ENCODE measurements at regions not wholly inside any gene's neighbourhood (a gene's known extent, or its start where the extent isn't known, plus 50 kb on each side); places are given as distances from the start of the nearest gene placed in this dataset.

DNA sequence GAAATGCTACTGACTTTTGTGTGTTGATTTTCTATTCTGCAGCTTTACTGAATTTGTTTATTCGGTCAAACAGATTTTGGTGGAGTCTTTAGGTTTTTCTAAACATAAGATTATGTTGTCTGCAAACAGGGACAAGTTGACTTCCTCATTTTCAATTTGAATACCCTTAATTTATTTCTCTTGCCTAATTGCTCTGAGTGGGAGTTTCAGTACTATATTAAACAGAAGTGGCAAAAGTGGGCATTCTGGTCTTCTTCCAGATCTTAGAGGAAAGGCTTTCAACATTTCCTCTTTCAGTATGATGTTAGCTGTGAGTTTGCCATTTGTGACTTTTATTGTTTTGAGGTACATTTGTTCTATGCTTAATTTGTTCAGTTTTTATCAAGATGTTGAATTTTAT lies 268.5 kb downstream of the WNT5A start:
- DNase-seq, result peak; percentile 35

DNA sequence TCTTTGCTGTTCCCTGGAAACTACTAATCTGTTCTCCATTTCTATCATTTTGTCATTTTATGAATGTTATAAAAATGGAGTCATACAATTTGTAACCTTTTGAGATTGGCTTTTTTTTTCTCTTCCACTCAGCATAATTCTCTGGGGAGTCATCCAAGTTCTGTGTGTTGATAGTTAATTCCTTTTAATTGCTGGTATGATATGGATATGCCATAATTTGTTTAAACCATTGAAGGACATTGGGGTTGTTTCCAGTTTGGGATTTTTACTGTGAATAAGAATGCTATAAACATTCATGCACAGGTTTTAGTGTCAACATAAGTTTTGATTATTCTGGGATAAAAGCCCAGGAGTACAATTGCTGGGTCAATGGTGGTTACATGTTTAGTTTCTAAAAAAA lies 279.4 kb downstream of the WNT5A start:
- DNase-seq, result no peak

DNA sequence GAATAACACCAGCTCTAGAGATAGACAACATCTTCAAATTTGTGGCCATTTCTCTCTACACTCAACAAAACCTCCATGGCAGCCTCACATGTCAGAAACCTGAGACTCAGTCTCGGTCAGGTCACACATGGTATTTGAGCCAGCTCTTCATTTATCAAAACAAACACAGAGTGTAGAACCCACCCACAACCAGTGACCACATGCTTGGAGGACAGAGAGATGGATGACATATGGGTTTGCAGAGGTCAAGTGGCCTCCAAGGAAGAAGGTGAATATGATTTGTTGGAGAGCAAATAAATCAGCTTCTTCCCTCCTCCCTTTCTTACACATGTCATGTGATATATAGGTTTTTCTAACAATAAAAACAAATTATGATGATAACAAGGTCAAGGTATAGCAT lies 278.1 kb upstream of the LRTM1 start:
- no peak for DNase-seq

DNA sequence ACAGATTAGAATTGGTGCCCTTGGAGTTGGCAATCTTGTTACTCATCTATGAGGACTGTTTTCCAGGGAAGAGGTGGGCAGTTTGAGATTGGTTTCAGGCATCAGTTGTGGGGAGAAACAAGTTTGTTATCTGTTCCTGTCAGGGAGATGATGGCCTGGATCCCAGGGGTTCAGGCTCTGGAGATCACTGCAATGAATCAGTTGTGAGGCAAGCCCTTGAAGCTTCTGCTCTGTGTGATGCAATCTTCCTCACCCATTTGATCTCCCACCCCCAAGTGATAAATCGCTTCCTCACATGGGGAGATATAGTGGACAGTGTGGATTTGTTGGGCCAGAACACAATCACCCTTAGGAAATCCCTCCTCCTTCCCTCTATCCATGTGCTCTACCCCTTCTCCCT lies 276.6 kb upstream of the LRTM1 start:
- no peak for DNase-seq

DNA sequence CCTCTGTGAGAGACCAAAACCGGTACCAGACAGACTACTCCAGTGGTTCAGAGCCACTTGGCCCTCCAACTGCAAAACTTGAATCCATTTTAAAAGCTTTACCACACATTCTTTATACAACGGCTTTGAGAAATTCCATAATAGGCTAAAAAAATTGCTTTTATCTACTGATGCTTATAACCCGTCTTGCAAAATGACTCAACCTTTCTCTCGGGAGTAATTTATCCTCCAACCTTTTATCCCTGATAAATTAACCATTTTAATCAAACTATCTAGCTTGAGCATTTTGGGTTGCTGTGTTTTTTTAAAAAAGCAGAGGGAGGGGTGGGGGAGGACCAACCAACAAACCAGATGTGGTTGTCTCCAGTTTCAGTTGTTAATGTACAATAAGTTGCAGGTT lies 275.7 kb upstream of the LRTM1 start:
- DNase-seq, result no peak

DNA sequence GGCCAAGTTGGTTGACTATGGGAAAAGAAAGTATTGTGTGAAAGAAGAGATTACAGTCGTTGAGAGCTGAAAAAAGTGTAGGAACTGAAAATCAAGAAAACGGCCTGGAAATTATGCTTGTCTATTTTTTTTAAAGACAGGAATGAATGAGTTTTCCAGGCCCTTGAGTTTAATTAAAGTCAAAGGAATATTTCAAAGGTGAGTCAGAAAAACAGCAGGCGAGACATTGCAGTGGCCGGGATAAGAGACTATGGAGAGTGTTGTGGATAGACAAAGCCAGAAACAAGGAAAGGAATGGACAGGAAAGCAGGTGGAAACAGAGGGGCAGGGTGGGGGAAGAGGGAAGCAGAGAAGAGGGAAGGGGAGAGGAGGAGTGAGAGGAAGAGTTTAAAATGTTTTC lies 275.1 kb upstream of the LRTM1 start:
- no peak for DNase-seq

DNA sequence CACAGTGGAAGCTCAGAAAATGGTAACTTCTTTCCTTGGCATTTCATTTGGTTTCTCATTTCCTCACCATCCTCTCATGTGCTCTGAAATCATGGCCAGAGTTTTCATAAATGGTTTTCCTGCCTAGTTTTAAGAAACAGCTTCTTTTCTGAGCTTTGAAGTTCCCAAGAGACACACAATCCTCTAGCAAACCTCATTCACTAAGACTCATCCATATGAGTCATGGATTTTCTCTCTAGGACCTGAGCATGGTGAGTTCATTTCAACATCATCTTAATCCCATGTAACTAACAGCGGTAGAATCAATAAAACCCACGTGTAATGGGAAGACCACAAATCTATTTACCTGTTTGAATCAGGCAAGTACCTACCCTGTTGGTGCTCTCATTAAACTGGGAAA lies 274.5 kb upstream of the LRTM1 start:
- no peak for DNase-seq

DNA sequence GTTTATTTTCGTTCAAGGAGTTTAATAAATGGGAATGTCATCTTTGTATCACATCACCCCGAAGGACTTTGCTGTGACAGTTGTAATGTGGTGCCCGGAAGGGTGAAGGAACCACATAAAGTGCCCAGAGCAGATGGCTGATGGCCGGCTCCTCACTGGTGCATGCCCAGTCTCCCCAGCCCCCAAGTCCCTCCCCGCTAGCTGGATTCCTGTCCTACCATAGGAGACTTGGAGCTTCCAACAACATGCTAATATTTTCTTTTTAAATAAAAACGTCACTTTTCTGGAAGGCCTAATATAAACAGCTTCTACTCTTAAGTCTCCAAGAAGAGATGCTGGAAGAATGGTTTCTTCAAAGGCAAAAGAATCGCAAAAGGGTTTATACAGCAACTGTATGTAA lies 273.9 kb upstream of the LRTM1 start:
- no peak for DNase-seq

DNA sequence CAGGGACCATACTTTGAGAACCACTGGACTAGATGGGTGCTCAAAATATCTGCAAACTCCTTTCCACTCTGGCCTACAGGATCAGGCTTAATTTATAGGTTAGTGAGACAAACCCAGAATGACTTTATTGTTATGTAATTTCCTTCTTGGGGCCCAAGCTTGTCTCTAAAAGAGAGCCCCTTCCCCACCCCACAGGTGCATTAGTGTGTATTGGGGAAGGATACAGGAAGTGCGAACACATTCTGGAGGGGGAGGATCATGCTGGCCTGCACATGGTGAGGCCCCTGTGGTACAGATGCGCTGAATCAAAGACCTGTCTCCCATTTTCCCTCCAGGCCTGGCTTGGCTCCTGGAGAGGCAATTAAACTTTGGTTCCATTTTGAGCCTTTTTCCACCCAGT lies 273.0 kb upstream of the LRTM1 start:
- DNase-seq, result no peak

DNA sequence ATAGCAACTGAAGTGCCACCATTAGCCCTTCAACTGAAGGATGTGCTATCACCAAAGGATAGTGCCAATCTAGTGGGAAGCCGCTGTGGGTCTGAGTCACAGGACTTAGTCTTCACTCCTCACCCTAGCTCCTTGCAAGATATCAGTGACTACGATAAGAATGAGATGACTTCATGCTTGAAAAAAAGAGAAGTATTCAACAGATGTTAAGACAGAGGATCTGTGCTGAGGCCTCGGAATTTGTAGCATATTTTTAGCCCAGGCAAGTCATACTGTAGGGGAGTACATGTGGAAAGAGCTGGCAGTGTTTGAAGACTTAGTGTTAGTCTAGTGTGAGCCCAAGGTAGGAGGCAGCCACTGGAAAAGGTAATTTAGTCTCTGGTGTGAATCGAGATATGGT lies 270.7 kb upstream of the LRTM1 start:
- no peak for DNase-seq

DNA sequence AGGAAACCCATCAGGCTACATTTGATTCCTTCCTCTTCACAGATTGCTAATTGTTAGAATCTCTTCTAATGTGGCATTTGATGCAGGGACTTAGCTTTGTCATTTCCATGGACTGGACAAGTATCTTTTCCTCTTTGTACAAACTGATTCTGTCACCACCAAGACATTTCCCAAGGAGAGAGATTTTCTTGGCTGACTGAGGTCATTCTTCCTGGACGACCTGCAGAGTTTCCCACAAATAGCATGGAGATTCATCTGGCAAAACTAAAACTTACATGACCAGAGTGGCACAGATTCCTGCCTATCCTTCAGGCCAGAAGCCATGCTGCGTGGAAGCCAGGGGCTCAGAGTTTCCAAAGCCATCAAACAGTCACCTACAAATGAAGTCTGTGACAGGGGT lies 269.2 kb upstream of the LRTM1 start:
- DNase-seq, result no peak

DNA sequence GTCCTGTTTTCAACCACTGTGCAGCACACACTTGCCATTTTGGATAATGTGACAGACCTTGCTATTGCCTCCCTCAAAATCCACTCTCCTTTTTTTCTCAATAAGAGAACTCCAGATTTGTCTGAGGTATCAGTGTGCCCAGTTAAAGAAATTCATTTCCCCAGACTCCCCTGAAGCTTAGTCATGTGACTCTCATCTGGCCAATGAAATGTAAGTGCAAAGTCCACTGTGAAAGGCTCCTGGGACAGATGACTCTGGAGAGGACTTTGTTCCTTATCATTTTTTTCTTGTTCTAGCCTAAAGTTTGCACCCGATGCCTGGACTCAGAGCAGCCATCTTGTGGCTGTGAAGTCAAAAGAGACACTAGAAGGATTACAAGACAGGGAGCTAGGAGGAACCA lies 268.6 kb upstream of the LRTM1 start:
- no peak for DNase-seq

DNA sequence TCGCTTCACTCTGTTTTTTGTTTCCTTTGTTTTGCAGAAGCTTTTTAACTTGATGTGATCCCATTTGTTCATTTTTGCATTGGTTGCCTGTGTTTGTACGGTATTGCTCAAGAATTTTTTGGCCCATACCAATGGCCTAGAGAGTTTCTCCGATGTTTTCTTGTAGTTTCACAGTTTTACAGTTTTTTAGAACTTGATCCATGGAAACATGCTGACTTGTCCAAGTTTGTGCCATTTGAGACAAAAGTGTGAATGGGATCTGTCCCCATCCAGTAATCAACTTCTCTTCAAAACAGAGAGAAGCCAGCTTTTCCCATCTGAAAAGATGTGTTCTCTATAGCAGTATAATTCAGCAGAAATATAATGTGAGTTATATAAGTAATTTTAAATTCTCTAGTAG lies 266.5 kb upstream of the LRTM1 start:
- no peak for DNase-seq

DNA sequence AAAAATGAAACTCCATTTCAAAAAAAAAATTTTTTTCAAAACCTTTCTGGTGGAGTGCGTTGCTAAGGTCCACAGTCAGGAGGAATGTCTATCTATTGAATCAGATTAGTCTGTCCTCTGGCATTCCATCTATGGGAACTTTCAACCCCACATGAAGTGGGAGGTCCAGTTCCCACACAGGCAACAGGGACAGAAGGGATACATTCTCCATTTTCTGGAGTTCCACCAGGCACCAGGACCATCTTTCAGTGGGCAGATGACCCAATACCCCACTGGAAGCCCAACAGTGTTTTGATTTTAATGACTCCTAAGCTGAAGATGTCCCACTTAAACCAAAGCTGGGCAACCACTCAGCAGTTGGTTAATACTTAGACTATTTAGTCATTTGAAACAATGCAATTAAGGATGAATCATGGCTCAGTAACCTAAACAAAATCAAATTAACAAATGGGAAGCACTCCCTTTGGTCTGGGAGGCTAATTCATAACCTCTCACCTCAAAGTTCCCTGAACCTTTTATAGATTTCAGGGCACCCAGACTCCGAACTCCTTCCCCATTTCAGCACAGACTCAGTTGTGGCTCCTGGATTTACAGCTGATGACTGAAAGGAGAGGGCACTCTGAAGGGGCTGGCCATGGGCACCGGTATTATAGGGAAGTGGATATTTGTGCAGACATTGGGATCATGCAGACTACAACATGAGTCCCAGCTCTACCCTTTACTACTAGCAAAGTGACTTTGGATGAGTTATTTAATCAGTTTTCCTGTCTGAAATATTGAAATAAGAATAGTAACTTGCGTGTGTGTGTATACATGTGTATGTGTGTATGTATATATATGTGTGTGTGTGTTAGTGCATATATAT lies 264.3 kb upstream of the LRTM1 start:
- no peak for DNase-seq

DNA sequence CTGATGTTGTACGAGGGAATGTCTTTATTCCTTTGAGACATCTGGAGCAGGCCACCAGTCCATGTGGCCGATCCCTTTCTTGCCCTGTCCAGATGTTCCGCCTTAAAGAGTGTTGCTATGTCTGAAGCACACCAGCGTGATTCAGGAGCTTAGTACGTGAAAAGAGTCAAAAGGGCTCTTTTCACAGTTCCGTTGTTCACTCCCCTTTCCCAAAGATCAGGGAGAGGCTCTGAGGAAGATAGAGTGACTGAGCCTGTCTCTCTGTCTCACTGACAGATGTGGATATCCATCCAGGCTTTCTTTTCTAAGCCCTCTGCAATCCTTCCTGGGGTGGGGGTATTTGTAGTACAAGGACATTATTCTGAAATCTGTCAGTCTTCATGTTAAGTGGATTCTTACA lies 262.5 kb upstream of the LRTM1 start:
- DNase-seq, result no peak

DNA sequence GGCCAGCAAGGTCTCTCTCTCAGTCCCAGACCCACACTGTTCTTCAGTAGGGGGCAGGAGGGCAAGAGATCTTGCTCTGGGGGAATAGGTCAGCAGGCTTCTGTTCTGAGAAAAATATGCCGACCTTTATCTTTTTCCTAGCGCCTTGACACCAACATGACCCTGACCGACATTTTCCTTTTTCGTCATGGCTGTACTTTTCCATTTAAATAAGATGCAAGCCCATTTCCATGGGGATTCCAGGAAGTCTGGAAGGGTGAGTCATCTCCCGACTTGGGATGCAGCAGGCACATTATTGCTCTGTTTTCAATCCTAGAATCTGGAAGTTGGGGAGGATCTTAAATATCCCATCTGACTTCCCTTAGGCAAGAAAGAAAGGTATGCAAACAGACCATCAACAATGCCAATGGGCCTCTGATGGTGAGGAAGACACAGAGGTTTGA lies 261.5 kb upstream of the LRTM1 start:
- DNase-seq, result no peak

DNA sequence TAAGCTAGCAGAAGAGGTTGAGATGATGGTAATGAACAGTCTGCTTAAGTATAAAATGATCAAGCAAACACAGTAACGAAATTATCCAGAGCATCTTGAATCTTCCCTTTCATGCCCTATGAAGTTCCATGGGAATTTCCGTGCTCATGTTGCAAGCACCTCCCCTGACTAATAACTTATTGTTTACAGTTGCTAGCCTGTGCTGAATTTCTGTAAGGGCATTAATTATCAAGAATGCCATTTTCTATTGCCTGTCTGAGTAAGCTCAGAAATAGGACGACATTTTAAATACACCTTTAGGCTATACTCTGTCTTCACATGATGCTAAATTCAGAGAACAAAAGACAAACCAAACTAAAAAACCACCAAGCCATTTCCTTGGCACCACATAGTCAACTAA lies 257.5 kb upstream of the LRTM1 start:
- no peak for DNase-seq

DNA sequence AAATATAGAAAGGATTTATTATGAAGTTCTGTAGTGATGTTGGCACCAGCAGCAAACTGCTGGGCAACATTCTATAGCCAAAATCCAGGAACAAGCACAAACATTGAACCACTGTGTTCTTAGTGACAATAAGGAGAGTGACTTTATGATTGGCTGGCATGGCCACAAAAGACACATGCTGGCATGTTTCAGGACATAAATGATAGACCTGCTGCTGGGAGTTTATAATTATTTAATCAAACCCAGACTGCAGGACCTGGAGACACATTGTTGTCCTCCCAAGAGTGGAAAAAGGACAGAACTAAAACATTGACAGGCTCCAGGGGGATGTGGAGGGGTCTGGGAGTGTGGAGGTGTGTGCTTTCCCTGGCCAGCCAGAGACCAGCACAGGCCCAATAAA lies 255.3 kb upstream of the LRTM1 start:
- no peak for DNase-seq

DNA sequence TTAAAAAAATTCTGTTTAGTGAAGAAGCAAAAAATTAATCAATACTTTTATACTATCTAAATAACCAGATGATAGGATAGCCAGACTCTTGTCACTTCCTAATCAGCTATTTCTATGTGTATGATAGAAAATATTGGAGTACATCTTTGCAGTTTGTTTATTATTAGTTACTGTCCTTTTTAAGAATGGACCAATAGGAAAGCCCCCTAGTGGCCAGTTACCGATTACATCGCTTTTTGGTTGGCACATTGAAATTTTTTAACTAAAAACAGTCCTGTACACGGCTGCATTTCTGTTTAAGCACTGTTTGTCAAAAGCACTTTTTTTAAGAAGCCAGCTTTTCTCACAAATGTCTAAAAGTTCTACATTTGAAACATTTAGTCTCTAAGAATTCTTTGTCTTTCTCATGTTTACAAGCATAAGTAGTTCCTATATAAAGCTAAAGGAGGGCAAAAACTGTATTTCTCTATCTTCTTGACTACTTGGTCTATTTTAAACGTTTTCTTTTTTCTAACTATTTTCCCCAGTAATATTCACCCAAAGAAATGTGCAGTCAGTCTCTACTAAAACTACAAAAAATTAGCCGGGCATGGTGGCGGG lies 253.2 kb upstream of the LRTM1 start:
- no peak for DNase-seq

DNA sequence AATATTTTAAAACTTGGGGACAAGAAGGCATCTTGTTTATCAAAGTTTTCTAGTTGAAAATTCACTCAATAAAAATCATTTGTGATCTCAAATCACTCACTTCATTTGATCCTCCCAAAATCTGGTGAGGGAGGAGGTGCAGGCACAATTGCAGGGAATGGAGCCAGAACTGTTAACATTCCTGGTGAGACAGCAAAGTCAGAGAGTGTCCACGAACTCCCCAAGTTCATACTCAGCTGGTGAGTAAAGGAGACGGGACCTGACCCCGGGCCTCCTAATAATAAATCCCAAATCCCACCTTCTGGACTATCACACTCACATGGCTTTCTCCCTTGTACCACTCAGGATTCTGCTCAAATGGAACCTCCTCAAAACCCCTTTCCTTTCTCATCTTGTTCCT lies 252.3 kb upstream of the LRTM1 start:
- DNase-seq, result no peak

DNA sequence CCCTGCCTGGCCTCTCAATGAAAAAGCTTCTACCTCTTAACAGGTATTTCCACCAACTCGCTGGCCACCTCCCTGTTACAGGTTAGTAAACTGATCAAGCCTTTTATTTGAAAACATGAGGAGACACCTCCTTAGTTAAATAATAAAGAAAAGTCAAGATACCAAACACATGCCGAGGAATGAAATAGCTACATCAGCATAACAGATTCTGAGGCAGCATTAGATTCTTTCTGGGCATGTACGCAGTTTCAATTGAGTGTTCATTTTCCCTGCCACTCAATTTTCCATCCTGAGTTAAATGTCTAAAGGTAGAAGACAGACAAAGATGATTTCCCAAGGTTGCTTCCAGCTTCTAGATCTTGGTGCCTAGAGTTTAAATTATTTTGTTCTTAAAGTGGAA lies 250.5 kb upstream of the LRTM1 start:
- no peak for DNase-seq

DNA sequence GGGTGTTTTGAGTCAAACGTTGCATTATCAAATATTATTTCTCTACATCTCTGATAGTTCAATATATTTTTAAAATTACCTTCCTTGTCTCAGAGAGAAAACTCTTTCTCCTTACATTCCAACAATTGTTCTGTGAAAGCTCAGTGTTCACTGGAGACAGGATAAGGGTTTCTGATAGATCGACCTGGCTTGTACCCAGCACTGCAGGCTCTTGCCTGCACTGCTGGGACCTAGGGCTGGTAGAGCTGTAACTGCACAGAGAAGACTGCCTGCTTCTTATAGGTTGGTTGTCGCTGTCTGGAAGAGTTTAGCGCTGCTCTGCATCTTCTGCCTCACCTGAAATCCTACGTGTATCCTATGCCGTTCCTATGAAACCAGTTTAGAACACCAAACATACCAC lies 249.9 kb upstream of the LRTM1 start:
- DNase-seq, result no peak

DNA sequence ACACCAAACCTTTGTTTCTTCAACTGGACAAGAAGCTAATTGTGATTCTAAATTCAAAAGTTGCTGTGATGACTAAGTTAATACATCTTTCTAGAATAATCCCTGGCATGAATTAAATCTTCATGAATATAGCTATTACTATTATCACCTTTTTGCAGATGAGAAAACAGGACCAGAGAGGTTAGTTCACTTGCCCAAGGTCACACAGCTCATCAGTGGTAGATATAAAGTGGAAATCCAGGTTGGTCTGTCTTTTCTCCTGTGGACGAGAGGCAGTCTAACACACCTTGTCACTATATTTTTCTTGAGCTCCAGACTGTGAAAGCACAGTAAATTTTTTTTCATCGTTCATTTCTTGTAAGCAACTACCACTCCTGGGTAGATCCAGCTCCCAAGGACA lies 247.6 kb upstream of the LRTM1 start:
- DNase-seq, result no peak

DNA sequence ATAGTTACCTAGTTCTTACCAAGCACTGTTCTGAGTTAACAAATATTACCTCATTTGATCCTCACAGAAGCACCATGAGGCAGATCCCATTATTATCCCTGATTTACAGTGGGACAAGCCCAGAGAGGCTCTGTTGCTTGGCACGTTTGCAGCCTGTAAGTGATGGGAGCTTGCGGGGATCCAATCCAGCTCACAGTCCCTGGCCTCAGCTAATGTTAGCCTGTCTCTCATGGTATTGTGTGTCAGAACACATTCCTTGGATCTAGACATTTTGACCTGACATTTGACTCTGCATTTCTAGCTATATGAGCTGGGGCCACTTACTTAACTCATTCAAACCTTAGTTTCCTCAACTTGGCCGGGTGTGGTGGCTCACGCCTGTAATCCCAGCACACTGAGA lies 246.9 kb upstream of the LRTM1 start:
- DNase-seq, result no peak

DNA sequence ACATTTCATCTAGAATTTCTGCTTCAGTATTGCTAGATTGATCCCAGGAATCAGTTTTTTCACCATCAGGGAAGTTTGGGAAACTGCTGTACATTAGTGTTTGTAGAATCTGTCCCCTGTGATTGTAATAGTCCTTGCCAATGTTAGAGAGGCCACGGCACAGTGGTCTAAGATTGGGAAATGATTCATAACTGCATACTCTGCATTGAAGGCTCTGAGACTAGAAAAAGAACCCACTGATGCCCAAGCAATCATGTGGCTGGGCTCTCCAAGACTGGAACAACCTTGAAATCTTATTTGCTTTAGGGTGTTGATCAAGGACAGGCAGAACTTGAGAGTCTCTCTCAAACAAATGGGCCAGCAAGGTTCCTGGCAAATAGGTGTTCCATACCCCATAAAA lies 245.6 kb upstream of the LRTM1 start:
- DNase-seq, result no peak
